ENCODE measurements at regions not wholly inside any gene's neighbourhood (a gene's known extent, or its start where the extent isn't known, plus 50 kb on each side); places are given as distances from the start of the nearest gene placed in this dataset.
"Not testable (repeated sequence)": the region's sequence is repeated elsewhere in the genome, so short reads cannot be mapped to it uniquely, and the experiment has no call there.

DNA sequence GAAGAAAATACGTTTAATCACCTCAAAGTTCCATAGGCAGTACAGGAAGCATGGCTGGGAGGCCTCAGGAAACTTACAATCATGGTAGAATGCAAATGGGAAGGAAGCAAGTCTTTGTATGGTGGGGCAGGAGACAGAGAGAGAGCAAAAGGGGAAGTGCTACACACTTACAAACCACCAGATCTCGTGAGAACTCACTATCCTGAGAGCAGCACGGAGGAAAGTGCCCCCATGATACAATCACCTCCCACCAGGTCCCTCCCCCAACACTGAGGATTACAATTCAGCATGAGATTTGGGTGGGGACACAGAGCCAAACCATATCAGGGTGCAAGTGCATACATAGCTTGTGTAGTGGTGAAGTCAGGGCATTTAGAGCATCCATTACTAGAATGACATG lies 92.3 kb upstream of the ANKRD10 start:
- no peak for ATAC-seq
- no peak for DNase-seq (ENCODE audit: low spot score)

DNA sequence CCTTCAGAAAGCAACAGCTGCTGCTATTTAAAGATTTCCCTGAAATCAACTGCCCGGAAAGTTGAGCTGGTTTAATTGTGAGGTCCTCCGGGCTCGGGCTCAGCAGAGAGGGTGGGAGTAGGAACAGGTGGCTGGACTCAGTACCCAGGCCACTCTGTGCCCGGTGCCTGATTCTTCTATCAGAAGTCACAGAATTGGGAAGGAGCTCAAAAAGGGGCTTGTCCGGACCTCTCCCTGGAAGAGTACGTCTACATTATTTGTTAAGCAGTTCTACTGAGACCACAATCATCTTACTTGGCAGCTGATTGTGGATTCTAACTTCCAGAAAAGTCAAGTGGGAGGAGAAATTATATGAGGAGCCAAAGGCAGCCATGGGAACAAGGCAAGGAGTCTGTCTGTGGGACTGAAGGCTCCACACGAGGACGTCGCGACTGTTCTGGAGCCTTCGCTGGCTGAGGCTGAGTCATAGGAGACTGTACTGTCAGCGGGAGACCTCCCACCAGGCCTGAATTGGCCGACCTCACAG lies 91.7 kb upstream of the ANKRD10 start:
- no peak for DNase-seq (ENCODE audit: low spot score)
- peak; percentile 60 for ATAC-seq

DNA sequence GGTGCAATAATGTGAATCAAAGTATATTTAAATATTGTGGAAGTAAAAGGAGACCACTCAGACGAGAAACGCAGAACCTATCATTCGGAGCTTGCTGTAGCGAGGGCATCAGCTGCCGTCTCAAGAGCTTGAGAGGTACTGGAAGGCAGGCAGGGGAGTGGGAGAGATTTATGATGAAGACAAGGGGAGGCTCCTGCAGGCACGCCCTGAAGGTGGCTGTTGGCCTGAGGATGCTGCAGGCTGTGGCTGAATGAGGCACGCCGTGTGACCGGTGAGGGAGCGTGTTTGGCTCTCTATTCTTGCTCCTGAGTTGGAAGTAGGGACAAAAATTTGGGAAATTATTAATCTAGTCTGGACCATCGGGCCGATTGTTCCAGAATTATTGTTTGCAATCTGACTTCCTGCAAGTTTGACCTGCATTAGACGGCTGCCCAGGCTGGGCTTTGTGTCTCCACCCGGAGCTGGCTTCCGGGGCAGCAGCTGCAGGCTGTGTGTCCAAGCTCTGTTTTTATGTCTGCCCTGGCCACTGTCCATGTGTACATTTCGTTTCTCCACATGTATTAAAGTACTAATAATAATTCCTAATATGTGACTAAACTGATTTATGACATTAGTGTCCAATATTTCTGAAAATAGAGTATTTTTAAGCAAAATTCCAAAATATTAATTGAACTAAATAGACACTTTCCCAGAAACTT lies 91.1 kb upstream of the ANKRD10 start:
- DNase-seq (ENCODE audit: low spot score) (no peak), ATAC-seq (peak; percentile 56)

- no peak for DNase-seq (ENCODE audit: low spot score)
- ATAC-seq = no peak
Measured at GRCh38 chr13:111005364-111005763, 90.5 kb upstream of the ANKRD10 start.

- ATAC-seq (no peak), DNase-seq (ENCODE audit: low spot score) (no peak)
Measured at GRCh38 chr13:111004444-111004843, 89.6 kb upstream of the ANKRD10 start.

DNA sequence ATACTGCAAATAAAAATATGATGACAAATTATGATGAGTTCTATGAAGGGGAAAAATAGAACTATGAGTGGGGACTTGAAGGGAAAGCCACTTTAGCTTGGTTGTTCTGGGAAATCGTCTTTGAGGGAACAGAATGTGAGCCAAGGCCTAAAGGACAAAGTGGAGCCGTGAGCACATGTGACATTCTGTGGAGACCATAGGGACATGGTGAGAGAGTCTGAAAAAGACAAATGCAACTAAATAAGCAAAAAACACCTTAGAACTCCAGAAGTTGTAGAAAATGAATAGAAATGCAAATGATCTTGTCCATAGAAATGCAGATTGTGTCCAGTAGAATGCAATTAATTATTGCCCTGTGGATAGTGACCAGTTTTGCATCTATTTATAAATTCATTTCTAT lies 86.8 kb upstream of the ANKRD10 start:
- DNase-seq (ENCODE audit: low spot score) (no peak), ATAC-seq (no peak)

DNA sequence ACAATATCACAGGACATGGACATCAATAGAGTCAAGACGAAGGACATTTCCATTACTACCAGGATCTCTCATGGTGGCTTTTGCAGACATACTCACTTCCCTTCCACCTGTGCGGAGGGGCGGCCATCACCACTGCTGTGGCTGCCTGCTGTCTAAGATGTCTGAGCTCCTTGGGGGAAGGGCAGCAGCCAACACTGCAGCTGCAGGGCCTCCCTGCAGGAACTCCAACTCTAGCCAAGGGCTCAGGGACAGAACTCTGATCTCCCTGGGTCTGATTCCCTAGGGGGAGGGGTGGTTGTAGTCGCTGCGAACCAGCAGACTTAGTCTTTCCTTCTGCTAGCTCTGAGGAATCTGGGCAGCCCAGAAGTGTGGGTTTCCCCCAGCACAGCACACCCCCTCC lies 78.9 kb upstream of the ANKRD10 start:
- no peak for ATAC-seq
- DNase-seq (ENCODE audit: low spot score) = no peak

GRCh38 chr13:110991991-110992508 lies 77.2 kb upstream of the ANKRD10 start:
- ATAC-seq = no peak
- DNase-seq (ENCODE audit: low spot score) = no peak

DNA sequence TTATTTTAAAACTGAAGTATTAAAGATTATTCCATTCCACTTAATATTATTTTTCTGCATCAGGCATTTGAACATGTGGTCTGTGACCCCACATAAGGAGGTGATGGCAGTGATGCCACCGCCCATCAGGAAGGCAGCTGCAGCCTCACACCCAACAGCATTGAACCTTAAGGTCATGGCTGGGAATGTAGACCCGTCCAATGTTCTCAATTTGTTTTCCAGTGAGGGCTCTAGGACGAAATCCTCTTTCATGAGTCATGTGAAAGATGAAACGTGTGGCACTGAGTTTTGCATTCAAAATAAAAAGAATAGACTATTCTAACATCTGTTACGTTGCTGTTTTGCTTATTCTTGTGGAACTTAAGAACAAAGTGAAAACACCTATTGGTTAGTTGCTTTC lies 74.5 kb upstream of the ANKRD10 start:
- ATAC-seq = no peak
- no peak for DNase-seq (ENCODE audit: low spot score)

- ATAC-seq (no peak), DNase-seq (ENCODE audit: low spot score) (no peak)
Measured at GRCh38 chr13:110985541-110985940, 70.7 kb upstream of the ANKRD10 start.

GRCh38 chr13:110984798-110985197 lies 69.9 kb upstream of the ANKRD10 start:
- DNase-seq (ENCODE audit: low spot score) (no peak), ATAC-seq (no peak)

- no peak for ATAC-seq
- no peak for DNase-seq (ENCODE audit: low spot score)
Measured at GRCh38 chr13:110984381-110984780, 69.5 kb upstream of the ANKRD10 start.

DNA sequence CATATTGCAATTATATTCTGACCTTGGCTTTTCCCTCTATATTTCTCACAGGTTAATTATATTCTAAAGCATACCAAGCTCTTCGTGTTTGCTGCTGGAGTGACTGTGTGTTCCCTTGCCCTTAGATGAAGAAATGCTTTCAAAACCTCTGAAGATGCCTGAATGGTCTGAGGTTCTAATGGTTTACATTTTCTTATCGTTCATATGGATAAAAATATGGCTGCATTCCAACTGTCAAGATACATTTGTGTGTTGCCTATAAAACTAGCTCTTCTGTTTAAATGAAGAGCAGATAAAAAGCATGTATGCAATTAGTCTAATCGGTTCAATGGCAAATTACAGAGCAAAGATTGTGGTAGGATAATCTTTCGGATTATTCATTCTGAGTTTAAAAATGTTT lies 68.4 kb upstream of the ANKRD10 start:
- no peak for DNase-seq (ENCODE audit: low spot score)
- no peak for ATAC-seq

DNA sequence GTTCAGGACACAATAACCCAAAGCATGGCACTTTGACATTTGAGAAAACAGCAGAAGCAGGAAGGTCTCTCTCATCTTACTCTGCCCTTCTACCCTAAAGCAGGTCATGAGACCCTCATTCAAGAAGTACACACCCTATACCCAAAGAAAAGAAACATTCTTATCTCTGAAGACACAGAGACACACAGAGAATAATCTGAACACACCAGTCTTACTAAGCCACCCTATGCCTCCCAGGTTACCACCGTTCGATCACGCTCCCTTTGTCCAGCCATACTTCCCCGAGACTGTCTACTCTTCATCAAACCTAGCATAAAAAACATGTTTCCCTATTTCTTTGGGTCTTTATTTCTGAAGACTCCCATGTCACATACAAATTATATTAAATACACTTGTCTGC lies 66.5 kb upstream of the ANKRD10 start:
- DNase-seq (ENCODE audit: low spot score) = no peak
- ATAC-seq = no peak

DNA sequence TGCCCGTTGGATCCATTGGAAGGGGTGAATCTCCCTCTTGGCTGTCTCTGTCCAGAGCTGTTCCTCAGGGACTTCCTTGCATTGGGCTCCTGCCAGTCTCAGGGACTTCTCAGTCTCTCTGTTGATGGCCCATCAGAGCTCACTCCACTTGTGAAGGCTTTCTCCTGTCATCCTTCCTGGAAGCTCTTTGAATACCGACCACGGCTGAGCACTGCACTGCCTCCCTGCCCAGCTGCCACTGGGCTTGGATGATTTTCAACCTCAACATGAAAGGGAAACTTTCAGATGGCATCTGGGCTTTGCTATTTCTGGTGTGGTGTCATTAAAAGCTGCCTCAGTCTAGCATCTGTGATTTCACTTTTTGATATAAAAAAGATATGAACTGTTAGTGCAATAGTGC lies 66.1 kb upstream of the ANKRD10 start:
- DNase-seq (ENCODE audit: low spot score) = no peak
- no peak for ATAC-seq

DNA sequence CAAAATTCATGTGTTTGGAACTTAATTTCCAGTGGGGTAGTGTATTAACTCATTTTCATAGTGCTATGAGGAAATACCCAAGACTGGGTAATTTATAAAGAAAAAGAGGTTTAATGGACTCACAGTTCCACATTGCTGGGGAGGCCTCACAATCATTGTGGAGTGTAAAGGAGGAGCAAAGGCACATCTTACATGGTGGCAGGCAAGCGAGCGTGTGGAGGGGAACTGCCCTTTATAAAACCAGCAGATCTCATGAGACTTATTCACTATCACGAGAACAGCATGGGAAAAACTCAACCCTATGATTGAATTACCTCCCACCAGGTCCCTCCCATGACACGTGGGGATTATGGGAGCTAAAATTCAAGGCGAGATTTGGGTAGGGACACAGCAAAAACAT lies 64.3 kb upstream of the ANKRD10 start:
- not testable (repeated sequence) for DNase-seq (ENCODE audit: low spot score); ATAC-seq

- no peak for ATAC-seq
Measured at GRCh38 chr13:110978390-110978789, 63.5 kb upstream of the ANKRD10 start.

GRCh38 chr13:110976785-110977184 lies 61.9 kb upstream of the ANKRD10 start:
- no peak for ATAC-seq

More at GRCh38 chr13:110978390-110978789, 63.5 kb upstream of the ANKRD10 start:
- DNase-seq (ENCODE audit: low spot score) = no peak

DNA sequence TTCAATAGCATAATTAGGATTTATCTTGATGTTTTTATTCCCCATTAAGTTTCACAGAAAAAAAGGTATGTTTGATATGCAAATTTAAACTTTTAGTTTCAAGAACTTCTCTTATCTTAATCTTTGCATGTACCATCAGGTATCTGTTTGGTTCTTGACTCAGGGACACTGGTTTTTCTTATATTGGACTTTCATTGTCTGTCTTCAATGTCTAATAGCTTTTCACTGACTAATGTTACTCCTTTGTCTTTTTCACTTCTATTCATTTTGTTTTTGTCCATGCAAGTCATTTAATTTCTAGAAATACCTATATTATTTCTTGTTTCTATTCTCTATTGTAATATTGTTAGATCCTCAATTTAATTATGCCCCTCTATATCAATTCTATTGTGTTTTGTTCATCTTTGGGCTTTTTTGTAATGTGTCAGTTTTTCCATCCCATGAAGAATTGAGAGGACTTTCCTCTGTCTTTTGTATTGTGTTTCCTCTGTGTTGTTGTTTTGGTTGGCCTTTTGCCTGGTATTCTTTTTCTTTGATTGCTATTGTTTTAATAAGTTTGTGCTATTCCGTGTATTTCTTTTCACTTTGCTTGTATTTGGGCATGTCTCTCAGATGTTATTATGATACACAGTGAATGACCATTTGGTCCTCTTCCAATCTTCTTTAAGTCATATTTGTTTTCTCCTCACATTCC lies 58.3 kb upstream of the ANKRD10 start:
- ATAC-seq = no peak
- DNase-seq (ENCODE audit: low spot score) = no peak

More at GRCh38 chr13:110976785-110977184, 61.9 kb upstream of the ANKRD10 start:
- DNase-seq (ENCODE audit: low spot score) = no peak

GRCh38 chr13:110971486-110971885 lies 56.6 kb upstream of the ANKRD10 start:
- no peak for DNase-seq (ENCODE audit: low spot score)
- ATAC-seq = no peak

DNA sequence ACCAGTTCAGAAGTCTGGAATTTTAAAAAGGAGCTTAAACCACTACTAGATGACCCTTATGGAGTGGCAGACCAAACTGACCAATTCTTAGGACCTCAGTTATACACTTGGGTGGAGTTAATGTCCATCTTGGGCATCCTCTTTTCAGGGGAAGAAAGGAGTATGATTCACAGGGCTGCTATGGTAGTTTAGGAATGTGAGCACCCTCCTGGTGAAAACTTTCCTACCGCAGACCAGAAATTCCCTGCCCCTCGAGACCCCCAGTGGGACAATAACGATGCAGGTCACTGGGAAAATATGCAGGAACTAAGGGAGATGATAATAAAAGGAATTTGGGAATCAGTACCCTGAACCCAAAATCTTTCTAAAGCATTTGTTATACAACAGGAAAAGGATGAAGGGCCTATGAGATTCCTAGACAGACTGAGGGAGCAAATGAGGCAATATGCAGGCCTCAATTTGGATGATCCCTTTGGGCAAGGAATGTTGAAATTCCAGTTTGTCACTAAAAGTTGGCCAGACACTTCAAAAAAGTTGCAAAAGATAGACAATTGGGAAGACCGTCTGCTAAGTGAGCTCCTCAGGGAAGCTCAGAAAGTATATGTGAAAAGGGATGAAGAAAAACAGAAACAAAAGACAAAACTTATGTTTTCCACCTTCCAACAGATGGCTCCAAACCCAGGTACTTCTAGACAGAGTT lies 52.4 kb upstream of the ANKRD10 start:
- ATAC-seq; DNase-seq (ENCODE audit: low spot score): not testable (repeated sequence)

DNA sequence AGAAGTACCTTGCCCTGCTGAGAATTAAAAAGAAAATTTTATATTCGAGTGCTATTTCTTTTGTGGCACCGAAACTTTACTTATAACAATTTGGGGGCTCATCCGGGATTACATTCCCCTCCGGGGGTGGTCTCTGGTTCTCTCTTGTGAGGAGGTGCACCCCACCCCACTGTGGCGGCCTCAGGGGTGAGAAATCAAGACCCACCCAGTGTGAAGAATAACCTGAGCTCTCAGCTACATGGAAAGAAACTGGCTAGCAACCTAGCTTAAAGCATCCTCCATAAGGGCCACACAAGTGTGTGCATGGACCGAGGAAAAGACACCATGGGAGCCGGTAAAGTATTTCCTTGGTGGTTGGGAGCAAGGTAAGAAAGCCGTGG lies 50.9 kb upstream of the ANKRD10 start:
- no peak for DNase-seq (ENCODE audit: low spot score)
- ATAC-seq = no peak
